DMS53 treated with DMSO at 0.1 percent for 48 hours (cell line): ENCODE measurements at regions not wholly inside any gene's neighbourhood (a gene's known extent, or its start where the extent isn't known, plus 50 kb on each side); places are given as distances from the start of the nearest gene placed in this dataset.

Experiments
- DNase-seq: peaks from one replicate; lab custom pipeline; 2025; ENCODE audit not compliant: unreplicated experiment; lab: John Stamatoyannopoulos, UW

DNA sequence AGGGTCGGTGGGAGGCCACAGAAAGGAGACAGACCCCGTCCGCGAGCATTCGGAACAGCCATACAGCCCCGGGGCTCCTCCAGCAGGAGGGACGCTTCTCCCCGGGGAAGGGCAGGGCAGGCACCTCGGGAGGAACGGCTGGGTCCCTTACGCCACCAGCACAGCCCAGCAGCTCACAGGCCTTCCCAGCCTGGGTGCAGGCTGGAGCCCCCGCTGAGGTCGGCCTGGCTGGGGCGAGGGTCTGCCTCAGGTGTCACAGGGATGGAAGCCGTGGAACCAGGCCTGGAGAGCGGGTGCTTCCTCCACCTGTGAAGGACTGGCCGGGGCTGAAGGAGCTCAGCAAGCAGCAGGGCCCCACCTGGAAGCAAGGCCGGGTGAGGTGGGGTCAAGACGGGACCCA lies 732.3 kb downstream of the BRD1 start:
- DNase-seq, result no peak

DNA sequence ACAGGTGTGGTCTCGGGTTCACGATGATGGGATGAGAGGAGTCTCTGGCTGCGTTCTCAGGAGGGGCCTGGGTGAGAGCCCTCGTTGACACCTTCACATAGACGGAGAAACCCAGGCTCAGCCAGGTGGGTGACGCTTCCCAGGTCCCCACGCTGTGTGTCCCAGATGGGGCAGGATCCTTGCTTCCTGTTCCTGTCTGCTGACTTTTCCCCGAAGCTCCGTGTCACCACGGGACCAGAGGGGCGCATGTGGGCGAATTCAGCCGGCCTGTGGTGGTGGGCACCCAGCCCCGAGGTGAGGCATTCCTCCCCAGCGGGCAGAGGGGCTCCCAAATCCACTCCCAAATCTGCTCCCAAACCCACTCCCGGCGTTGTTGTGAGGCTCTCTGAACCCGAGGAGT lies 732.8 kb downstream of the BRD1 start:
- DNase-seq, result no peak

DNA sequence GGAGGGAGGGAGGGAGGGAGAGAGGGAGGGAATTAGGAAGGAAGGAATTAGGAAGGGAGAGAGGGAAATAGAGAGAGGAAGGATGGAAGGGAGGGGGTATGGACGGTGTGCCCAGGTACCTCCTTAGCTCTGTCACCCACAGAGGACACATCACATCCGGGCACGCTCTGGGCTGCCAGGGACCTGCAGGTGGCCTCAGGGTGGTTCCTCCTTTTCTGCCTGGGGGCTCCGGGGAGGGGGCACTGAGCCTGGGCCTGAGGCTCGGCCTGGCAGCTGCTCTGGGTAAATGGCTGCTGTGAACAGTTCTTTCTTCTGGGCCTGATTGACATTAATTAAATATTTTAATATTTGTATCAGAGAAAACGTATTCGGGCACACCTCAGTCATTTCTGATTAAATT lies 733.5 kb downstream of the BRD1 start:
- no peak for DNase-seq

DNA sequence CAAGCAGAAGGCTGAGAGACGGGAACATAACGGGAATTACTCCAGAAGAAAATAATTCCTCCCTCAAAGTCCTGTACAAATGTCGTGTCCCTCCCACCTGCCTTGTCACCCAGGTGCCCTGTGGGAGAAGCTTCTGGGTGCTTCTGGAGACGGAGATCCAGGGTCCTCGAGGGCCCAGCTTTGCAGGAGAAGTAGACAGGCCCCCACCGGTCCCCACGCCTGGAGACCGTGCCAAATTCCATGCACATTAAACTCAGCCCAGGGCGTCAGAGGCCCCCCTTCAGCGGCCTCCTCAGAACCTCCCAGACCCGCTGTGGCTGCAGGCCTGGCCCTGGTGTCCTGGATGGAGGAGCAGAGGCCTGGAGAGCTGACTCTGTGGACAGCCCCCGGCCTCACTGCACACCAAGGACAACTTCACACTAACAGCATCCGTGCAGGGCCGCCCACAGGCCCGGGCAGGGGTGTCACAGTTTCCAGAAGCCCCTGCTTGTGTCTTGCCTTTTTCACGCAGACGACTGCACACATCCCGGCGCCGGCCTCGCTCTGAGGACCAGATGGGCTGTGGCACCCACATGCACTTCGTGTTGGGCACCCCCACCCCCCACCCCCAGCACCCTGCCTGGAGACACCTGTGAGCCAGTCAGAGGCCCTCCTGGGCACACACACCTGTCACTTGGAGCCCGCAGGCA lies 734.3 kb downstream of the BRD1 start:
- no peak for DNase-seq

DNA sequence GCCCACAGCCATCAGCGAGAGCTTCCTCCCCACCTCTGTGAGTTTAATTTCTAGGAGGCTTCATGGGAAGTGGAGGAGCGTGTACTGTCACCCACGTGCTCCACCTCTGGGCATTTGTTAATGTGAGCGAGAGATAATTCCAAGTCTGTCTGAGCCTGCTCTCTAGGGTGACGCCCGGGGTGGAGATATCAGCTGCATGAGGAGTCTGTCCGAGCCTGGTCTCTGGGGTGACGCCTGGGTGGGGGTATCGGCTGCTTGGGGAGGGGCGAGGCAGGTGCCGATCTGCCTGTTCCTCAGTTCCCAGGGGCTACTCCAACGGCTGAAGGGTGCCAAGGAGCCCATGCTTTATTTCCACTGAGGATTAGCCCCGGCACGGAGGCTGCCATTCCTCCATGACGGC lies 735.0 kb downstream of the BRD1 start:
- DNase-seq, result no peak

DNA sequence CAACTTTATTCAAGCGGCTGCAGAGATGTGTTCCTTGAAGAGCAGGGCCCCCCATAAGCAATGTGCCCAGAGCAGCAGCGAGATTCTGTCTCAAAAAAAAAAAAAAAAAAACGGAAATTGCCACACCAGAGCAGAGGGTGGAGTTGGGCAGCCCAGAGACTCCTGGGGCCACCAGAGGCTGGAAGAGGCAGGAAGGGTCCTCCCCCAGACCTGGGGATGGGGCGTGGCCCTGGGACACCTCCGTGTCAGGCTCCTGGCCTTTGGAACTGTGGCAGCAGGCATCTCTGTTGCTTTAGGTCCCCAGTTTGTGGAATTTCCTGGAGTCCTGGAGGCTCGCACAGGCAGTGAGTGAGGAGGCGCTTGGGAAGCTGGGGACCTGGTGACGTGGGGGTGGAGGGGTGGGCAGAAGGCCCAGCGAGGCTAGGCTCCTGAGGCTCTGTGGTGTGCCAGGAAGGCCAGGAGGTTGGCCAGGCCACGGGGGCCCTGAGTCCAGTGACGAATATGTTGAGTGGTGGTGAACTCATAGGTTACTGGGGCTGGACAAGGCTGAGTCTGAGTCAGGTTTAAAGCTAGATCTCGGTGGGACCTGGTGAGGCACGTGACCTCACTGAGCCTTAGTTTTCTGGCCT lies 735.6 kb downstream of the BRD1 start:
- DNase-seq, result no peak

DNA sequence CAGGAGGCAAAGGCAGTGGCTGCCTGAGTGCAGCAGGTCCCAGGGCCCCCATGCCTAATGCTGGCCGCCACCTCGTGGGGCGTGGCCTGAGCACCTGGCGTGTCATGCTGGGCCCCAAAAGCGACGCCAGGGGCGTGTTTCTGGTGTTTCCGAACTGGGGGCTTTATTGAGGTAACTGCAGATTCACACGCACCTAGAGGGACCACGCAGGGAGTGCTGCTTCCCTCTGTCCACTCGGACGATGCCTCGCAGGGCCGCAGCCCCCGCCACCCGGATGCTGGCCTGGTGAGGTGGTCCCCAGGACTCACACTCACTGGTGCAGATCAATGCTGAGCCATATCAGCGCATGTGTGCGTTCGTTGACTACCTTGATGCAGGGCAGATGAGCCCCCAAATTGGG lies 736.2 kb downstream of the BRD1 start:
- no peak for DNase-seq

DNA sequence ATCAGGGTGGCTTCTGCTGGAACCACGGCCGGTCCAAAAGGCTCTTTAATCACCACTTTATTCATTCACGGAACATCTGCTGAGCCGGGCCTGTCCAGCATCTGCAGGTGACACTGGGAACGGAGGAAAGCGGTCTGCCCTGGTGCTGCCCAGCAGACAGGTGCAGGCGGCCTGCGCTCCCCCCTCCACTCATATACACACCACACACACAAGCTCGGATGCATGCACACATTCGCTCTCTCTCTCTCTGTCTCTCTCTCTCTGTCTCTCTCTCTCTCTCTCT lies 736.9 kb downstream of the BRD1 start:
- DNase-seq, result no peak

DNA sequence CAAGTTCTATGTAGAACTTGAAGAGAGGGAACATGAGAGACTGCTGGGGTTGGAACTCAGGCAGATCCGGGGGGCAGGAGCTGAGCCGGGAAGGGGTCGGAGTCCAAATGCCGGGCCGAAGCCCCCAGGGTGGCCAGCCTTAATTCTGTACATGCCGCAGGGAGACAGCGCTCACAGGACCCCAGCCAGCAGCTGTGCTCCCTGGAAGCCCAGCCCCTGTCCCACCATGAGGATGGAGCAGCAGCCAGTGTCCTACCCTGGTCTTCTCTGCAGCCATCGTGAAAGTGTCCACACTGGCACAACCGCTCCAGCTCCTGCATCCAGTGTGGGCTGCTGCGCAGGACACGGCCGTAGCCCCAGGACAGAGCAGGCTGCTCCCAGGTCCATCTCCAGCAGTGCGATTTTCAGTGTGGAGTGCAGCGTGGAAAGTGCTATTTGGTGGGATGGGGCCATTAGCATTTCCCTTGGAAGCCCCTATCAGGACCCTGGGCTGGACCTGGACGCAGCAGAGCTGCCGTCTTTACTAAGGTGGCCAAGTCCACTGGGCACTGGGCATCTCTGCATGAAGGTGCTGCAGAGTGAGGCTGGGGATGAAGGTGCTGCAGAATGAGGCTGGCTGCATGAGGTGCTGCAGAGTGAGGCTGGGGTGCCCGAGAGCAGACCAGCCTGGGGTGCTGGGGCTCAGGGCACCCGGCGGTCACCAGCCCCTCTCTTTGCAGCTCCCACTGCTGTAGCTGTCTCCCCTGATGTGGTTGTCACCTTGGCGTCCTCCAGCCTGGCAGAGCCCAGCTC lies 737.4 kb downstream of the BRD1 start:
- no peak for DNase-seq

DNA sequence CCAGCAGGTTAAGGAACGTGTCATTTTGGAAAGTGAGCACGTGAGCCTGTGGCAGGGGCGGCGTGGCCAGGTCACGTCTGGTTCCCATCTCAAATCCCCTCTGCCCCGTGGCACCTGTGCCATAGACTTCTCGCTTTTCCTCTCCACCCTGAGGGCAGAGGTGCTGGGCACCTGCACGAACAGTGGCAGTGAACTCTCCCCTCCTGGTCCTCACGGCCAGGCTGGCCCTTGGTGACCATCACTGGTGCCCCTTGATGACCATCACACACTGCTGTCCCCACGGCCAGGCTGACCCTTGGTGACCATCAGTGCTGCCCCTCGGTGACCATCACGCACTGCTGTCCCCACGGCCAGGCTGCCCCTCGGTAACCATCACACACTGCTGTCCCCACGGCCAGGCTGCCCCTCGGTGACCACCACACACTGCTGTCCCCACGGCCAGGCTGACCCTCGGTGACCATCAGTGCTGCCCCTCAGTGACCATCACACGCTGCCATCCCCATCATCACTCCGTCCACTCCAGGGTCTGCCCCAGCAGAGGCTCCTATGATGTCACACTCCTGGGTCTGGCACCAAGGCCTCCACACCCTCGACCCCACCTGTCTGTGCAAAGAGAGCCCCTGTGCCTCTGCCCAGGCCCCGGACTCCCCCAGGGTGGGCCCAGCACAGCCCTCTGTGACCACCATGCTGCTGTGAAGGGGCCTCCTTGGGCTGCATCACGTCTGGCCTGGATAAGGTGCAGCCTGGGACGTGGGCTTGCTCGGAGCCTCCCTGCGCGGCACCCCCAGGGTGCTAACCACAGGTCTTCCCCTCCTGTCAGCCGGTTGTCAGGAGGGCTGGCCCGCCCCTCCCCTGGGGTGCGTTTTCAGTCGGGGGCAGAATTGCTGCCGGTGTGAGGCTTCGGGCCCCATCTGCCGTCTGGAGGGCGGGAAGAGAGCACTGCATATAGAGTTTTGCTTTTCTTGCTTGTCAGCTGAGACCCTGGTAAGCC lies 738.6 kb downstream of the BRD1 start:
- DNase-seq, result no peak

DNA sequence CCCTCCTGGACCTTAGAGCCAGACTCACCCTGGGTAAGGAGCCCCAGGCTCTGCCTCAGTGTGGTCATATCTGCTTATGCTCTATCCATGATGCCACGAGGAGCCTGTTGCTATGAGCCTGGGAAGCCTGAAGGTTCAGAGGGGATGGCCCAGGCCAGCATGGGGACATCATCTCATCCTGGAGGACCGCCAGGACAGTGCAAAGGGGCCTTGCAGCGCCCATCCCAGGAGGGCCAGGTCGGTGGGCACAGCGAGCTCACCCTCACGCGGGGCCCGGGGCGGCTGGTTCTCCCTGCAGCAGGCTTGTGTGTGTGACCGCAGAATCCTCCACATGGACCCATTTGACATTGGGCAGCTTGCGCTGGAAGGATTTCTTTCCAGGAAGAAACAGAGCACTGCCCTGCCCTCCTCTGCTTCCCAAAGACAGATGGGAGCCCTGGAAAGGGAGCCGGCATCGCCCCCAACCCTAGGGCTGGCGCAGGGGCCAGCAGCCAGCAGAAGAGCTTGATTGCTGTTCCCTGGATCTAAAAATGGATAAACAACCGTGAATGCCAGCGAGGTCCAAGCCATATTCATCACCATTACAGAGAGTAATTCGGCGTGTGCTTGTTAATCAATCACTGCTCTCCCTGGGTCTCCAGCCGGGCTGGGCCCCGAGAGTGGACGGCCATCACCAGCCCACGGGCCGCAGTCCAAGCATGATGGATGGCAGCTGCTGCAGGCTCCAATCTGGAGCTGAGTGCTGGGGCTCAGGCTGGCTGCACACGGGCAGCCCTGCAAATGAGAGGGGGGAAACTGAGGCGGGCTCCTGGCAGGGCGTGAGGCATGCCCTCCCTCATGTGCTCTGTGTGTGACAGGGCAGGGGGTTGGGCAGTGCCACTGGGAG lies 739.7 kb downstream of the BRD1 start:
- no peak for DNase-seq

DNA sequence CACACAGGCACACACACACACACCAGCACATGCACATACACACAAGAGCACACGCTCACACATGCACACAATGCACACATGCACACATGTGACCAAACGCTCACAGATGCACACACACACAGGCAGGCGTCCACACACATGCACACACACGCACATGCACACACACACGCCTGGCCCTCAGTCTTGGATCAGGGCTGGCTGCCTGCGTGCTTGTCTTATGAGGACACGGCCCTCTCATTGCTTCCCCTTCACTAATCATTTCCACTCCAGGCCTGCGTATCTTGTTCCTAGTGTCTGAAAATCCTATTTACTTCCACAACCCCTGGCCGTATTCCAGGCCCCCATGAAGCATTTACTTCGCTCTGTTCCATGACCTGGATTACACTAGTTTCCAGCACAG lies 740.5 kb downstream of the BRD1 start:
- no peak for DNase-seq

DNA sequence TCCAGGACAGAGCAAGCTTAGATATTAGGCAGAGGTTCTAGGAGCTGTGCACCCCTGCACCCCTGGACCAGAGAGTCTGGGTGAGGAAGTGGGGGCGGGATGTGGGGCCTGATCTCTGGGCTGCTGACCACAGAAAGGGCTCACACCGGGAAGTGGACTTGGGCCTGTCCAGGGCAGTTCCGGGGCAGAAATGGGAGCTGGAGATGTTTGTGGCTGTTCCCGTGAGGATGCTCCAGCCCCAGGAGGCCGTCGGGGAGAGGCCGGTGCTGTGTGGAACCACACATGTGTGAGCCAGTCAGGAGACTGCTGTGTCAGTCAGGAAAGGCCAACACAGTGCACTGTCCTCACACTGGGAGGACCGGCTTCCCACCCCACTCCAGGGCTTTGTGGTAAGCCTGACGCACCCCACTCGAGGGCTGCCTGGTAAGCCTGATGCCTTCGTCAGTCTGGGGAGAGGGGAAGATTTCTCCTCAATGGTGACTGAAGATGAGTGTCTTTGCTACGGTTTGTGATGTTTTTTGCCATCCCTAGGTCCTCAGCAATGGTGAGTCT lies 741.0 kb downstream of the BRD1 start:
- no peak for DNase-seq

DNA sequence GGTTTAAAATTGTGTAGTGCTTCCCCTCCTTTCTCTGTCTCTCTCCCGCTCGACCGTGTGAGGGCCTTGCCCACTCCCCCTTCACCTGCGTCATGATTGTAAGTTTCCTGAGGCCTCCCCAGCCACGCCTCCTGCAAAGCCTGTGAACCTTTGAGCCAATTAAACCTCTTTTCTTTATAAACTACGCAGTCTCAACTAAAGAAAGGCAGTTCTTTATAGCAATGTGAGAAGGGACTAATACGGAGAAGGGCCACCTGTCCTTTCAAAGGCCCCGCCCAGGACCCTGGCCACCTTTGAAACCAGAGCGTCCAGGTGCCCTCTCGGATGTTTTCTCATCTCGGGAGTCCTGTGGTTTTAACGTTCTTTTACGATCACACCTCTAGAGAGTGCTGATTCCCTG lies 741.5 kb downstream of the BRD1 start:
- no peak for DNase-seq

DNA sequence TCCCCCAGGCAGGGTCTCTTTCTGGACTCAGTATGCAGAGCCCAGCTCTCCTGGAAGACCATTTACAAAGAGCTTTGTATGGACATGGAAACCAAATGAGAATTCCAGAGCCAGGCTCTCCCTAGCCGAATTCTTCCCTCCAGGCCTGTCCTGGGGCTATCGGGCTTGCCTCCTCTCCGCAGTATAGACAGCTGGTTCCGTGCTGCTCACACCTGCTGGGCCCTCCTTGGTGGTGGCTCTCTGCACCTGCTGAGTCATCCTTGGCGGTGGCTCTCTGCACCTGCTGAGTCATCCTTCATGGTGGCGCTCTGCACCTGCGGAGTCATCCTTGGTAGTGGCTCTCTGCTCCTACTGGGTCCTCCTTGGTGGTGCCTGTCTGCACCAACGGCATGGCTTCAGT lies 743.5 kb downstream of the BRD1 start:
- no peak for DNase-seq

DNA sequence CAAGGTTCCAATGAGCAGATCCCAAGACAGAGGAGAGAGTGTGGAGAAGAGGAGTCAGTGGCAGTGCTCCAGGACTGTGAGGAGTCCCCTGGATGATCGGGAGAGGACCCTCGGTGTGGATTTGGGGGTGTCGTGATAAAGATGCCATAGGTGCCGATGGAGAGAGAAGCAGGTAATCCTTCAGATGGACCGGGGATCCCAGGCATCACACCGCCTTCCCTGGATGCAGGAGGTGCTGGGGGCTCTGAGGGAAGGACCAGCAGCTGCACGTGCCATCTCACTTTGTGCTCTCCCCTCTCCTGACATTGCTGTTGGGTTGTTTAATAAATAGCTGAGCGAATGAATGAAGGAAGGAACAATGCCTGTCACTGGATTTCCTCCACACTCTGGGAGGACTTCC lies 744.1 kb downstream of the BRD1 start:
- DNase-seq, result no peak

DNA sequence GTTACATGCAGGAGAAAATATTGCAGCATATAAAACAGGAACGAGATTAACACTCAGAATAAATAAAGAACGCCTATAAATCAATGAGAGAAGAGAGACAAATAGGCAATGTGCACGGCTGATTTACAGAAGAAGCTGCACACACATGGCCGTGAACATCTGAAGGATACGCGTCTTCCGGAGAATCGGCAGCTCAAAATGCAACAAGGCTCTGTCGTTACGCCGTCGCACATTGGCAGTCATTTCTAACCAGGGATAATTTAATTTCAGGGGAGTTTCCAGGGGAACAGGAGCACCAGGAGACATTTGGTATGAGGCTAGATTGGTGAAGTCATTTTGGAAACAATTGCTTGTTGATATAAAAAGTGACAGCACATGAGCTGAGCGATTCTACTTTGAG lies 745.2 kb downstream of the BRD1 start:
- no peak for DNase-seq

DNA sequence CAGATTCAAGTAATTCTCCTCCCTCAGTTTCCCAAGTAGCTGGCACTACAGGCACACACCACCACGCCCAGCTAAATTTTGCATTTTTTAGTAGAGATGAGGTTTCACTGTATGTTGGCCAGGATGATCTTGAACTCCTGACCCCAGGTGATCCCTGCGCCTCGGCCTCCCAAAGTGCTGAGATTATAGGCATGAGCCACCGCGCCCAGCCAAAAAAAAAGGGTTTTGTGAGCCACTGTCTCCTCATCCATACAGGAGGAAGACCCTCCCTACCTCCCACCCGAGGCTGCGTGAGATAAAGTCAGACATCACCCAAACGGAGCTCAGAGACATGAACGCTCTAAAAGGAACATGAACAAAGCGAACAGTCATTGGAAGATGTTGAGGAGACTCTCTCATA lies 745.7 kb downstream of the BRD1 start:
- no peak for DNase-seq

DNA sequence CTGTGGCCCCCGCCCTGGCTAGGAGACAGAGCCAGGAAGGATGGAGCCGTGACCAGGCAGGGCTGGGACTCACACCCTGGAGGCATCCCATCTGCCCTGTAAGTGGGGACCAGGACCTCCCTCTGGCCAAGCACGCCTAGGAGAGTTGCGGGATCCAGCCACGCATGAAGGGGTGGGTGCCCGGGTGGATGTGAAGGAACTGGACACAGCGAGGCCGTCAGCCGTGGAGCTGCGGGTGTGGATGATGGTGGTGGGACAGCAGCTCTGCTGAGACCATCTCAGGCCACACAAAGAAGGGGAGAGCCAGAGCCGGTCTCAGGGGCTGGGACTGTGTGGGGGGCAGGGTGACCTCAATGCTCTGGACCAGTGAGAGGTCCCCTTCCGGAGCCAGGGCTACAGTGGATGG lies 746.4 kb downstream of the BRD1 start:
- no peak for DNase-seq

DNA sequence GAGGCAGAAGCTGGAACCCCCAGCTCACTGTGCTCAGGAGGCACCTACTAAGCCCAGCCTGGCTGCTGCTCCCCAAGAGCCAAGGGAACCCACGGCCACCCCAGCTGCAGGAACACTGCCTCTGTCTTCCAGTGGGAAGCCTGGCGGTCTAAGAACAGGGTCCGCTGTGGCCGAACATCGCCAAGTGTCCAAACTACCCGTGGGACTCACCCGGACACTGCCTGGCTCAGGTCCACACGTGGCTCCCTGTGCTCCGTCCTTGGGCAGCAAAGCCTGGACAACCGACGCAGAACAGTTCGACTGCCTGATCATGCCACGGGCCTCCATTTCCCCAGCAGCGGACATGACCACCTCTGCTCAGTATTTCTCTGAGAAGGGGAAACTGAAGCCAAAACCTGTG lies 747.0 kb downstream of the BRD1 start:
- no peak for DNase-seq
